ENCODE measurements at regions not wholly inside any gene's neighbourhood (a gene's known extent, or its start where the extent isn't known, plus 50 kb on each side); places are given as distances from the start of the nearest gene placed in this dataset.

GRCh38 chrX:131910586-131910985, 112.5 kb upstream of the STK26 start:
- DNase-seq: no peak

- DNase-seq: no peak
Measured at GRCh38 chrX:131915488-131915887, 107.6 kb upstream of the STK26 start.

- DNase-seq: no peak
Measured at GRCh38 chrX:131917588-131917987, 105.5 kb upstream of the STK26 start.

GRCh38 chrX:131918839-131919238, 104.3 kb upstream of the STK26 start:
- no peak for DNase-seq

- no peak for DNase-seq
Measured at GRCh38 chrX:131923614-131924250, 99.4 kb upstream of the STK26 start.

- no peak for DNase-seq
Measured at GRCh38 chrX:131938749-131939148, 84.4 kb upstream of the STK26 start.

DNA sequence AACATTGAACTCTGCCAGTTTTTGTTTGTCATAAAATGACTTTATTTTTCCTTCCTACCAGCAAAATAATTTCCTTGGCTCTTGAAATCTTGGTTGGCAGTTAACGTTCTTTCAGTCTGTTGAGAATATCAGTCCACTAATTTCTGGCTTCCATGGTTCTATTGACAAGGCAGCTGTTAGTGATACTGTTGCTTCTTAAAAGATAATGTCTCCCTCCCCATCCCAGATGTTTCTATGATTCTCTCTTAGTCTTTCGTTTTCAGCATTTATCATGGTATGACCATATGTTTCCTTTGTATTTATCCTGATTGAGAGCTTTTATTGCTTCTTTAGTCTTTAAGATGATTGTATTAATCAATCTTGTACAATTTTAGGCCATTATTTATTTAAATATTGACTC, 81.1 kb upstream of the STK26 start:
- no peak for DNase-seq

DNA sequence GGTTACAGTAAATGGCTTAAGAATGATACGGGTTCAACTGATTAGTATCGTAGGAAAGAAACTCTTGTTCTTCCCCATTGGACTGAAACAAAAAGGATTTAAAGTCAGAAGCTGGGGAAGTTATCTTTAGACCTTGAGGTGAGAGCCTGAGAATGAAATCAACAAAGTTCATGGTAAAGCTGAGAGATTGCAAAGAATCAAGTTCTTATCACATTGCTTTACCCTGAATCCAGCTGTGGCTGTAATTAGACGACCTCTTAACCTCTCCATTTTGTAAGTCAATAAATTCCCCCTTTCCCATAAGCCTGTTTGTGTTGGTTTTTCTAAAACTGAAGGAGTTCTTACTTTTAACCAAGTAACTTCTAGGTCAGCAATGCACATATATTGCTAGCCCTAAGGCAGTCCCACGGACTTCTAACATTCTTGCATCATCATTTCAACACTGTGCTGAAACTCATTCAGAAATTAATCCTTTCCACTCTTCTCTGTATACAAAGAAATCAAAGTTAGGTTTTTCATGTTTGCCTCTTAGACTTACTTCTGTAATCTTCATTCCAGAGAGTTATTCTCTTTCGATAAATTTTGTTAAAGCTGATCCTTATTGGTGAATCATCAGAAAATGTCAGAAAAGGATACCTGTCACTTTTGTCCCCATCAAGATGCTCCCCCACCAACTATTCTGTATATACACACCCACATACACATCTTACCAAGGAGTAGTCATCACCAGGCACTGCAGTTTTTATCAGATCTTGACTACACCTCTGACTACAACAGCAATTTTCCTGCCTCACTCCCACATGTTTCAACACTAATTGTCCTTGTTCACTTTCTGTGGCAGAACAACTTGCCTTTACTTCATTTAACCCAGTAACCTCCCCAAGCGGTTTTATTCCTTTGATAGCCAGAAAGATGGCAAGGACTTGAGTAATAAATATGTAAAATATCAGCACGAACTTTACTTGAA, 77.9 kb upstream of the STK26 start:
- no peak for DNase-seq

DNA sequence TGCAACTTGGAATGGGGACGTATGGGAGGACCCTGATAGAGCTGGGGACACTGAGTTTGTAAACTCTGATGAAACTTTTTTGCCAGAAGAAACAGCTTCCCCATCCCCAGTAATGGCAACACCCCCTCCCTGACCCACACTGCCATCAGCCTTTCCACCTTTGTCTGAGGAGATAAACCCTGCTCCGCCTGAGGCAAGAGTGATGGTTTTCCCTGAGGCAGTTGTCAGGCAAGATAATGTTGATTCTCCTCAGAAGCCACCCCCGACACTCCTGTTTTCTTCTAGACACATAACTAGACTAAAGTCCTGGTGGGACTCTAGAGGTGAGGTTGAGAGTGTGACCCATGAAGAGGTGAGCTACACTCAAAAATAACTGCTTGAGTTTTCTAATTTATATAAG, 71.9 kb upstream of the STK26 start:
- DNase-seq: no peak

- no peak for DNase-seq
Measured at GRCh38 chrX:131955099-131955777, 67.9 kb upstream of the STK26 start.

- DNase-seq: no peak
Measured at GRCh38 chrX:131958724-131959123, 64.4 kb upstream of the STK26 start.

DNA sequence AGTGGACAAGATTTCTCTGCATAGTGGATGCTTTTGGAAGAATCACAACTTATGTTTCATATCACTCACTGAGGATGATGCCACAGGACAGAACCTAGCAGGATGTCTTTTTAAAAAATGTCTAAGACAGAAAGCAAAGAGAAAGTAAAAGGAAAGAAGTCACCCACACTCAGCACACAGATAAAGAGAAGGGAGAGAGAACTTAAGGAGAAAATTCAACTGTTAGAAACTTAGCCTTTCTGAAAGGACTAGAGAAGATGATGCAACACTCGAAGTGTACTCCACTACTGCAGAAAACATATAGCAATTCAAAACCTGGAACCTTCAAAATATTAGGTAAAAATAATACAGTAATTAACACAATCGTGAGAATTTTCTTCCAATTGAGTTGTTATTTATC, 52.8 kb upstream of the STK26 start:
- DNase-seq: no peak
